DOHH2 (cell line): ENCODE measurements at regions not wholly inside any gene's neighbourhood (a gene's known extent, or its start where the extent isn't known, plus 50 kb on each side); places are given as distances from the start of the nearest gene placed in this dataset.

Source experiments
- H3F3A ChIP-seq: fragments of 200-600 bp; sonication (generic), shearing (Covaris generic); 2 replicates; pipeline ENCODE4 v1.6.0; 2016; ENCODE audit warnings: antibody characterized with exemption, mild to moderate bottlenecking; ENCODE audit not compliant: control insufficient read depth, insufficient read depth
- H3K27ac ChIP-seq: fragments of 200-600 bp; sonication (generic); 2 replicates; pipeline ENCODE4 v1.5.1; 2014; ENCODE audit warnings: low read depth, mild to moderate bottlenecking, low read length, moderate library complexity
- H3K27me3 ChIP-seq: fragments of 200-600 bp; sonication (generic); 2 replicates; pipeline ENCODE4 v1.6.1; 2014; ENCODE audit warnings: mild to moderate bottlenecking, low read length, mixed read lengths; ENCODE audit not compliant: control insufficient read depth
- H3K36me3 ChIP-seq: fragments of 200-600 bp; sonication (generic); 2 replicates; pipeline ENCODE4 v1.6.1; 2014; ENCODE audit warnings: mild to moderate bottlenecking, low read length, moderate library complexity, mixed read lengths; ENCODE audit not compliant: control insufficient read depth
- H3K4me1 ChIP-seq: fragments of 200-600 bp; sonication (generic); 2 replicates; pipeline ENCODE4 v1.6.1; 2014; ENCODE audit warnings: mild to moderate bottlenecking, low read length, mixed read lengths; ENCODE audit not compliant: control insufficient read depth
- H3K4me2 ChIP-seq: fragments of 200-600 bp; sonication (generic); 2 replicates; pipeline ENCODE4 v1.6.0; 2014; ENCODE audit warnings: mild to moderate bottlenecking, low read length, moderate library complexity
- H3K4me3 ChIP-seq: fragments of 200-600 bp; sonication (generic); 2 replicates; pipeline ENCODE4 v1.5.1; 2014; ENCODE audit warnings: mild to moderate bottlenecking, low read length, mixed read lengths
- H3K79me2 ChIP-seq: fragments of 200-600 bp; sonication (generic); 2 replicates; pipeline ENCODE4 v1.6.1; 2014; ENCODE audit warnings: mild to moderate bottlenecking, low read length, mixed read lengths; ENCODE audit not compliant: control insufficient read depth
- H3K9me2 ChIP-seq: fragments of 200-600 bp; sonication (generic); replicated peaks from 2 replicates; pipeline ENCODE4 v1.6.1; 2014; ENCODE audit warnings: mild to moderate bottlenecking, low read length, mixed read lengths; ENCODE audit not compliant: control insufficient read depth
- H3K9me3 ChIP-seq: fragments of 200-600 bp; sonication (generic); 2 replicates; pipeline ENCODE4 v1.6.1; 2014; ENCODE audit warnings: antibody characterized with exemption, low read length, mixed read lengths; ENCODE audit not compliant: control insufficient read depth, insufficient read depth
- H4K20me1 ChIP-seq: fragments of 200-600 bp; sonication (generic); 2 replicates; pipeline ENCODE4 v1.6.0; 2014; ENCODE audit warnings: low read depth, mild to moderate bottlenecking, antibody characterized with exemption, low read length, moderate library complexity; ENCODE audit not compliant: control insufficient read depth, insufficient read depth
- EZH2phosphoT487 ChIP-seq: fragments of 200-600 bp; sonication (generic); IDR thresholded peaks from 2 replicates; pipeline ENCODE4 v1.6.1; 2017; ENCODE audit warnings: borderline replicate concordance, mild to moderate bottlenecking, antibody characterized with exemption, low read length, moderate library complexity, mixed read lengths
- TF ChIP-seq, protein P1 (sequence below): fragments of 200-600 bp; sonication (generic); IDR thresholded peaks from one replicate; pipeline ENCODE4 v1.5.1; 2014; ENCODE audit warnings: antibody characterized with exemption, mild to moderate bottlenecking, low read depth, low read length; ENCODE audit not compliant: poor library complexity, severe bottlenecking

DNA sequence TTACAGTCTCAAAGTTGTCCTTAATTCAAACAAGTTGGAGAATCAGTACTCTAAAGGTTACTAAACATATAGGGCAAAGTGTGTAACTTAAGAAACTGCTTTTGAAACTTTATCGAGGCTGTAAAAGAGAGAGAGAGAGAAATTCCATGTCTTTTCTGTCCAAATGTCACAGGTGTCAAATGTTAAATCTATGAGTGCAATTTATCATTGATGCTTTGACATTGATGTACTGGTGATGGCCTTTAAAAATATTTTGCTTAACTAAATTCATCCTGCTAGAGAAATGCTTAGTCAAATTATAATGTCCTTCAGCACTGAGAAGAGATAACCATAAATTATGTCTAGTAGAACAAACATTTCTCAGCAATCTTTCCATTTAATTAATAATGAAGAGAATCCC is 1602.1 kb upstream of the TMEFF2 start:
- Histone ChIP-seq H3K4me2 (no peak overlapping the region), H3F3A (no peaks in the 10 kb centered on the region), H3K79me2 (no peaks in the 10 kb centered on the region), H3K36me3 (no peaks in the 10 kb centered on the region), H3K9me2 (no peaks in the 10 kb centered on the region), H3K27me3 (no peaks in the 10 kb centered on the region), H4K20me1 (no peaks in the 10 kb centered on the region), H3K4me3 (no peak overlapping the region), H3K27ac (no peak overlapping the region), H3K4me1 (no peaks in the 10 kb centered on the region), H3K9me3 (no peaks in the 10 kb centered on the region)
- TF ChIP-seq EZH2phosphoT487 = no peak
- TF ChIP-seq, protein P1, sequence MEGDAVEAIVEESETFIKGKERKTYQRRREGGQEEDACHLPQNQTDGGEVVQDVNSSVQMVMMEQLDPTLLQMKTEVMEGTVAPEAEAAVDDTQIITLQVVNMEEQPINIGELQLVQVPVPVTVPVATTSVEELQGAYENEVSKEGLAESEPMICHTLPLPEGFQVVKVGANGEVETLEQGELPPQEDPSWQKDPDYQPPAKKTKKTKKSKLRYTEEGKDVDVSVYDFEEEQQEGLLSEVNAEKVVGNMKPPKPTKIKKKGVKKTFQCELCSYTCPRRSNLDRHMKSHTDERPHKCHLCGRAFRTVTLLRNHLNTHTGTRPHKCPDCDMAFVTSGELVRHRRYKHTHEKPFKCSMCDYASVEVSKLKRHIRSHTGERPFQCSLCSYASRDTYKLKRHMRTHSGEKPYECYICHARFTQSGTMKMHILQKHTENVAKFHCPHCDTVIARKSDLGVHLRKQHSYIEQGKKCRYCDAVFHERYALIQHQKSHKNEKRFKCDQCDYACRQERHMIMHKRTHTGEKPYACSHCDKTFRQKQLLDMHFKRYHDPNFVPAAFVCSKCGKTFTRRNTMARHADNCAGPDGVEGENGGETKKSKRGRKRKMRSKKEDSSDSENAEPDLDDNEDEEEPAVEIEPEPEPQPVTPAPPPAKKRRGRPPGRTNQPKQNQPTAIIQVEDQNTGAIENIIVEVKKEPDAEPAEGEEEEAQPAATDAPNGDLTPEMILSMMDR = no peak

- H3F3A ChIP-seq = no peaks in the 10 kb centered on the region
- H3K27me3 ChIP-seq = no peaks in the 10 kb centered on the region
These were observed 1599.2 kb upstream of the TMEFF2 start for GRCh38 chr2:193793914-193794313.

GRCh38 chr2:193783681-193784080 is 1588.9 kb upstream of the TMEFF2 start:
- Histone ChIP-seq H3K4me1 (no peaks in the 10 kb centered on the region), H3K27me3 (no peaks in the 10 kb centered on the region), H3K79me2 (no peaks in the 10 kb centered on the region), H3K9me3 (no peaks in the 10 kb centered on the region), H4K20me1 (no peaks in the 10 kb centered on the region), H3K4me2 (no peak overlapping the region), H3K9me2 (no peaks in the 10 kb centered on the region), H3K4me3 (no peak overlapping the region), H3K27ac (no peak overlapping the region), H3K36me3 (no peaks in the 10 kb centered on the region), H3F3A (no peaks in the 10 kb centered on the region)
- TF ChIP-seq EZH2phosphoT487 = no peak
- TF ChIP-seq, protein P1 = no peak

More at GRCh38 chr2:193793914-193794313, 1599.2 kb upstream of the TMEFF2 start:
- Histone ChIP-seq H3K4me1 (no peaks in the 10 kb centered on the region), H3K9me2 (no peaks in the 10 kb centered on the region), H3K4me2 (no peak overlapping the region), H3K9me3 (no peaks in the 10 kb centered on the region), H3K4me3 (no peak overlapping the region), H3K36me3 (no peaks in the 10 kb centered on the region), H3K79me2 (no peaks in the 10 kb centered on the region), H3K27ac (no peak overlapping the region), H4K20me1 (no peaks in the 10 kb centered on the region)
- TF ChIP-seq, protein P1 = no peak
- no peak for TF ChIP-seq EZH2phosphoT487

GRCh38 chr2:193778293-193778692 is 1583.6 kb upstream of the TMEFF2 start:
- Histone ChIP-seq H3K9me2 (no peaks in the 10 kb centered on the region), H4K20me1 (no peaks in the 10 kb centered on the region), H3K27ac (no peak overlapping the region), H3F3A (no peaks in the 10 kb centered on the region), H3K36me3 (no peaks in the 10 kb centered on the region), H3K4me2 (no peak overlapping the region), H3K9me3 (no peaks in the 10 kb centered on the region), H3K4me3 (no peak overlapping the region), H3K27me3 (no peaks in the 10 kb centered on the region), H3K4me1 (no peaks in the 10 kb centered on the region), H3K79me2 (no peaks in the 10 kb centered on the region)
- TF ChIP-seq EZH2phosphoT487 = no peak
- TF ChIP-seq, protein P1 = no peak
